Endodermal cell (in vitro differentiated cells): ENCODE measurements at regions not wholly inside any gene's neighbourhood (a gene's known extent, or its start where the extent isn't known, plus 50 kb on each side); places are given as distances from the start of the nearest gene placed in this dataset.

Source experiments
- DNase-seq: peaks from one replicate; pipeline ENCODE4 v3.0.0-alpha.2; 2017
- H3K27ac ChIP-seq: 2 replicates; pipeline ENCODE4 v1.5.1; 2013; ENCODE audit warnings: mild to moderate bottlenecking, low read depth, low read length, moderate library complexity
- H3K27me3 ChIP-seq: 2 replicates; pipeline ENCODE4 v1.6.1; 2013; ENCODE audit warnings: mild to moderate bottlenecking, low read length, moderate library complexity; ENCODE audit not compliant: insufficient read depth, control insufficient read depth, poor library complexity, severe bottlenecking
- H3K36me3 ChIP-seq: 2 replicates; pipeline ENCODE4 v1.7.0; 2013; ENCODE audit warnings: mild to moderate bottlenecking, low read length, moderate library complexity; ENCODE audit not compliant: control insufficient read depth, insufficient read depth
- H3K4me1 ChIP-seq: one replicate; pipeline ENCODE4 v1.7.0; 2013; ENCODE audit warnings: low read length; ENCODE audit not compliant: control insufficient read depth, insufficient read depth
- H3K4me3 ChIP-seq: 2 replicates; pipeline ENCODE4 v1.5.1; 2013; ENCODE audit warnings: mild to moderate bottlenecking, low read length, moderate library complexity
- H3K9ac ChIP-seq: 2 replicates; pipeline ENCODE4 v1.6.1; 2013; ENCODE audit warnings: mild to moderate bottlenecking, low read length, moderate library complexity; ENCODE audit not compliant: poor library complexity, severe bottlenecking; ENCODE audit errors: extremely low read depth
- H3K9me3 ChIP-seq: 2 replicates; pipeline ENCODE4 v1.6.1; 2013; ENCODE audit warnings: mild to moderate bottlenecking, low read length, moderate library complexity; ENCODE audit not compliant: control insufficient read depth
- H3K27ac Mint-ChIP-seq: 2 replicates; pipeline ENCODE4 v1.8.0; 2020; ENCODE audit warnings: mixed read lengths
- H3K27me3 Mint-ChIP-seq: 2 replicates; pipeline ENCODE4 v1.8.0; 2021; ENCODE audit warnings: mild to moderate bottlenecking, mixed read lengths; ENCODE audit not compliant: insufficient read depth
- H3K36me3 Mint-ChIP-seq: 2 replicates; pipeline ENCODE4 v1.8.0; 2020; ENCODE audit warnings: low read depth, mixed read lengths
- H3K4me1 Mint-ChIP-seq: 2 replicates; pipeline ENCODE4 v1.8.0; 2020; ENCODE audit warnings: mixed read lengths
- H3K4me3 Mint-ChIP-seq: 2 replicates; pipeline ENCODE4 v1.8.0; 2020; ENCODE audit warnings: mild to moderate bottlenecking, moderate library complexity, mixed read lengths
- H3K9me3 Mint-ChIP-seq: 2 replicates; pipeline ENCODE4 v1.8.0; 2020; ENCODE audit warnings: mild to moderate bottlenecking, mixed read lengths
- CTCF ChIP-seq: fragments of 200-600 bp; sonication (generic); conservative IDR thresholded peaks from 2 replicates; pipeline ENCODE4 v1.5.0; 2021; ENCODE audit warnings: antibody characterized with exemption, mild to moderate bottlenecking
- WGBS, 2 experiments: methylation state at CpG; one replicate each; pipeline versions ENCODE4 v1.1.5 to v1.1.7; 2013; ENCODE audit warnings: missing lambda C conversion rate in 2 of 2, mixed read lengths in 1 of 2; ENCODE audit not compliant: insufficient coverage in 1 of 2, insufficient read length in 1 of 2; 5-methylcytosine and 5-hydroxymethylcytosine counted together

- H3K27ac ChIP-seq: no peak overlapping the region
- WGBS, 2 experiments: 65 to 71% methylated on average over 4 to 5 of the region's 5 CpGs
Measured at GRCh38 chr10:30554440-30554825, 75.1 kb downstream of the LYZL2 start.

GRCh38 chr10:30553626-30554439, 75.7 kb downstream of the LYZL2 start:
- peak; percentile 86 for DNase-seq
- H3K4me3 Mint-ChIP-seq: peak overlapping the region; percentile 4
- no peak for TF ChIP-seq CTCF
- peaks cover 11% of the 10 kb centered on the region for H3K4me1 ChIP-seq
- H3K27ac ChIP-seq: peak overlapping the region; percentile 65
- H3K36me3 Mint-ChIP-seq: no peaks in the 10 kb centered on the region
- H3K4me3 ChIP-seq: peak overlapping the region; percentile 60
- peaks cover 28% of the 10 kb centered on the region for H3K4me1 Mint-ChIP-seq
- no peaks in the 10 kb centered on the region for H3K27me3 Mint-ChIP-seq
- no peaks in the 10 kb centered on the region for H3K9me3 Mint-ChIP-seq
- WGBS, 2 experiments: 10 to 16% methylated on average over 12 of the region's 12 CpGs
- no peaks in the 10 kb centered on the region for H3K9me3 ChIP-seq
- no peaks in the 10 kb centered on the region for H3K27me3 ChIP-seq
- peak overlapping the region; percentile 86 for H3K27ac Mint-ChIP-seq
- peak overlapping the region; percentile 72 for H3K9ac ChIP-seq
- no peaks in the 10 kb centered on the region for H3K36me3 ChIP-seq

More at GRCh38 chr10:30554440-30554825, 75.1 kb downstream of the LYZL2 start:
- Mint-ChIP-seq H3K9me3 (peaks cover under 1% of the 10 kb centered on the region), H3K27ac (peak overlapping the region; percentile 86), H3K27me3 (no peaks in the 10 kb centered on the region), H3K4me3 (no peak overlapping the region), H3K4me1 (peaks cover 29% of the 10 kb centered on the region), H3K36me3 (no peaks in the 10 kb centered on the region)
- Histone ChIP-seq H3K9me3 (no peaks in the 10 kb centered on the region), H3K9ac (peak overlapping the region; percentile 72), H3K36me3 (no peaks in the 10 kb centered on the region), H3K4me1 (peaks cover 11% of the 10 kb centered on the region), H3K4me3 (peak overlapping the region; percentile 35), H3K27me3 (no peaks in the 10 kb centered on the region)
- no peak for DNase-seq
- no peak for TF ChIP-seq CTCF

GRCh38 chr10:30553018-30553625, 76.4 kb downstream of the LYZL2 start:
- Histone ChIP-seq H3K9me3 (no peaks in the 10 kb centered on the region), H3K27ac (peak overlapping the region; percentile 65), H3K4me1 (peaks cover 11% of the 10 kb centered on the region), H3K27me3 (no peaks in the 10 kb centered on the region), H3K4me3 (peak overlapping the region; percentile 60), H3K9ac (peak overlapping the region; percentile 72), H3K36me3 (no peaks in the 10 kb centered on the region)
- no peak for TF ChIP-seq CTCF
- WGBS, 2 experiments: 14 to 16% methylated on average over 5 to 7 of the region's 7 CpGs
- peak; percentile 89 for DNase-seq
- Mint-ChIP-seq H3K36me3 (no peaks in the 10 kb centered on the region), H3K4me3 (no peak overlapping the region), H3K27me3 (no peaks in the 10 kb centered on the region), H3K4me1 (peaks cover 24% of the 10 kb centered on the region), H3K27ac (peak overlapping the region; percentile 86), H3K9me3 (no peaks in the 10 kb centered on the region)
